Thyroid gland (tissue), 4 donors: ENCODE measurements at regions not wholly inside any gene's neighbourhood (a gene's known extent, or its start where the extent isn't known, plus 50 kb on each side); places are given as distances from the start of the nearest gene placed in this dataset.

Experiments
- CTCF ChIP-seq, 6 experiments: fragments of 200-600 bp in 3 of 6; fragments of 450-650 bp in 3 of 6; sonication (generic) in 3 of 6; IDR thresholded peaks; one replicate each; pipeline ENCODE4 v1.5.1; 2016 to 2019; ENCODE audit warnings: antibody characterized with exemption in 6 of 6, mild to moderate bottlenecking in 2 of 6, inconsistent platforms in 1 of 6, moderate library complexity in 1 of 6
- POLR2A ChIP-seq, 2 donors: fragments of 450-650 bp; IDR thresholded peaks; one replicate each; pipeline ENCODE4 v1.6.1; 2017; ENCODE audit warnings: antibody characterized with exemption in 2 of 2, mild to moderate bottlenecking in 2 of 2, moderate library complexity in 1 of 2

DNA sequence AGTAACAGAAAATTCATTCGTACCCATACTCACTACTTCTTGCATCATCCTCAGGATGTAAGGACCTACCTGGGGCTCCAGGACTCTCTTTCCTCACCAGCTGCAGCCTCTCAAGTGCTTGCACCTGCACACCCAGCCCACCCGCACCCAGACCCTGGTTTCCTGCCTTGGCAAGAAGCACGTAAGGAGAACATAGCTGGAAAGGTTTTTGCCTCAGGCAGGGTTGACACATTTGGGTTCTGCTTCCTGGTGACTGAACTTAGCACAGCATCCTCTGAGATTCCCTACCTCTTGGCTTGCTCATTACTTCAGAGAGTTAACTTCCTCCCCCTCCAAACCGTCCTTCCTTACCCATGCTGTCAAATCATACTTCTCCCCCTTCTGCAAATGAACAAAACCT lies 556.9 kb downstream of the CD83 start:
- TF ChIP-seq POLR2A (IDR thresholded peaks at IDR 0.05) (no peak), CTCF (IDR thresholded peaks at IDR 0.05) (no peak)
